HG02678 (cell line): ENCODE measurements at regions not wholly inside any gene's neighbourhood (a gene's known extent, or its start where the extent isn't known, plus 50 kb on each side); places are given as distances from the start of the nearest gene placed in this dataset.

Experiments used
- ATAC-seq: cut with Tn5 transposase; IDR thresholded peaks from one replicate; pipeline ENCODE4 v1.9.1; 2021; ENCODE audit warnings: mild to moderate bottlenecking, moderate library complexity; ENCODE audit not compliant: unreplicated experiment

DNA sequence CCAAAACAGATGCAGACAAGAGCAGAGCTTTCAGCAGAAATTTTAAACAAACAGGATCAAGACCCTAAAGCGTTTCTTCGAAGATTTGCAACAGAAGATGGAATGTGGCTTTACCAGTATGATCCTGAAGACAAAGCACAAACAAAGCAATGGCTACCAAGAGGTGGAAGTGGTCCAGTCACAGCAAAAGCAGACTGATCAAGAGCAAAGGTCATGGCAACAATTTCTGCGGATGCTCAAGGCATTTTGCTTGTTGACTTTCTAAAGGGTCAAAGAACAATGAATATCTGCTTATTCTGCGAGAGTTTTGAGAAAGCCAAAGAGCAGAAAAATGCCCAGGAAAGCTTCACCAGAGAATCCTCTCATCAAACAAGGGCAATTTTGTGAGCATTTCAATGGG, 130.4 kb downstream of the MBL2 start:
- no peak for ATAC-seq

DNA sequence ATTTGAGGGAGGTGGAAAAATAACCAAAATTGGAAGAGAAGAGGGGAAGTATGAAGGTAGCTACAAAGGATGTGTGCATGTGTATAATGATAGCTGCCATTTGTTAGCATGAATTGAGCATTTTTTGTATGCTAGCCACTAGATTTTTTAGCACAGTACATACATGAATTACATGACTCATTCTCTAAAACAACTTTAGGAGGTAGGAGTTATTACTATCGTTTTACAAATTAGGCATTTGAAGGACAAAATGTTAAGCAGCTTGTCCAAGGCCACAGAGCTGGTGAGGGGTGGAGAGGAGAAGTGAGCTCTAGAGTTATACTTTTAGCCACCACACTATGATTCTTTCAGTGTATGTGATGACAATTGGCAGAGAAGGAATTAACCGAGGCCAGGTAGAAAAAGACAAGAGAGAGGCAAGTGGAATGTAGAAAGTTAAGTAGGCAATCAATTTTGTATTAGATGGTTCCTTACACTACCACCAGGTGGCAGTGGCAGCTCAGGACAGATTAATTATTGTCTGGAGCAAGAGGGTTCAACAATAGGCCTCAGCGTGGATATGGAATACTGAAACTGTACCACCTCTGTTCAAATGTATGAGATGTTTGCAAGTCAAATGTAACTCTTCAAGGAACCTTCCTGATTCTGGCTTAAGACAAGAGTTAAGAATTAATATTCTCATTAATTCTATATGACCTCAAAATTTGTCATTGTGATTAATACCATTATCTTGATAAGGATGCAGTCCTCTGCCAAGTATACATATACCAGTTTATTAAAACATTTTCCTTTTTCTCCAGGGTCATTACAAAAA, 128.0 kb downstream of the MBL2 start:
- ATAC-seq, result peak; percentile 88

DNA sequence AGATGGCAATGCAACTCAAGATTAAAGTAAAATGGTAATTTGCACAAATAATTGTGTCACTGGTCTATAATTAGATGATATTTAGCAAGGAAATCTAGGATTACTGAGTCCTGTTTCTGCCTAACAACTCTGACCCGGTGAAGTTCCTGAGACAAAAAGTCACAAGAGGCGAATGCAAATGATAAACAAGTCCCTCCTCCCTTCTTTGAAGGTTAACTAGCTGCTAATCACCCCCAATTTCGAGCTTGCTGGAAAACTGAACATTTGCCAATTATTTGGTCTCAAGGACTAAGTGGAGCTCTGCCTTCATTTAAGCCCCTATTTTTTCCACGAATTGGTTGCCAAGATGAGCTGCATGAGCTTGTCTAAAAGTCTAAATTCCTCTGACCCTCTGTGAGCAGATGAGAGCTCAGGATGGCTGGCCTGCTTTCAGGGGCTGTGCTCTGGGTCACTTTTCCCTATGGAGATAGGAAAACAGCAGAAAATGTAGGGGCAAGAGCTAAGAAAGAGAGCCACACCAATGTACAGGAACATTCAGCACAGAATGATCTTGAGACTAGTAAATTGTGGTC, 127.3 kb downstream of the MBL2 start:
- ATAC-seq, result no peak

DNA sequence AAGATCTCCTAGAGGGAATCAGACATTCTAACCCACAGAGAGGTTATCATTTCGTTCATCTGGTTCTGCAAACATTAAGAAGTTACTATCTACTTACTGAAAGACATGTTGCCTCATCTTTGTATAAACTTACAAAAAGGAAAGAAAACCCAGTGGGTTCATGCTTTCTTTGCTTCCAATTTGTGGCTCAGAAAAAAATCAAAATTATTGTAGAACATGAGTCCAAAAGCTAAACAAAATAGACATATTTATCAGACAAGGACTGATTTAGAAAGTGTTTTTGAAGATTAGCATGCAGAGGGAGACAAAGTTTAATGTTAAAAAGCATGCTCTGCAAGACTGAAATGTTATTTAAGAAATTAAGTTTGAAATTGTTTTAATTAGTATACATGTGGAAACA, 123.1 kb downstream of the MBL2 start:
- ATAC-seq, result no peak

DNA sequence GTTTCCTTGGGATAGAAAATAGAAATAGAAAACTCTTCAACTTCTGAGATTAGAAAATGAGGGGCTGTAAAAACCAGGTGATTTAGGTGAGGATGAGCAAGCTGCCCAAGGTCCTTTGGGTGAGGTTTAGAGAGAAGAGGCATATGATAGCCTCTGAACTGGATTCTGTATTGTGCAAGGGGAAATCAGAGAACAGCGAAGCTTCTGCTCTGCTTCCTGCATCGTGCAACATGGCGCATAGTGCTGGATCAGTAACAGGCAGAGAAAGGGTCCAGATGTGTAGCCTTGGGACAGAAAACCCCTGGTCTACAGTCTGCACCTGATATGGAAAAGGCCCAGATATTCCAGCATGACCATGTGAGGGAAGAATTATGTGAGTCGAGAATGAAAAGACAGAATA, 121.7 kb downstream of the MBL2 start:
- ATAC-seq, result no peak

DNA sequence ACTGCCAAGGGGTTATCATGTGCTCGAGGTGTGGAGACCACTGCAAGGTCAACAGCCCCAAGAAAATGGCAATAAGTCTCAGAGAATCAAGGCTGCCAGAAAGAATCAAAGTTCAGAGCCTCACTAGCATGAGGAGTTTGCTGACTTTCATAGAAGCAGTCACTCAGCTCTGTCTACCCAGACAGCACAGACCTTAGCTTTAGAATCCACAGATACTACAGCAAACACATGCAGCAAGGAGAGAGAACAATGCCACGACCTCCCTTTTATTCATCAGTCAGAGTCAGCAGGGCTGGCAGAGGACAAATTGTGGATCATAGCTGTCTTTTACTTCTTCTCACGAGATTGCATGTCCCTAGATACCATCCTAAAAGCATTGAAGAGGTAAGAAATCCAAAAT, 121.3 kb downstream of the MBL2 start:
- no peak for ATAC-seq

DNA sequence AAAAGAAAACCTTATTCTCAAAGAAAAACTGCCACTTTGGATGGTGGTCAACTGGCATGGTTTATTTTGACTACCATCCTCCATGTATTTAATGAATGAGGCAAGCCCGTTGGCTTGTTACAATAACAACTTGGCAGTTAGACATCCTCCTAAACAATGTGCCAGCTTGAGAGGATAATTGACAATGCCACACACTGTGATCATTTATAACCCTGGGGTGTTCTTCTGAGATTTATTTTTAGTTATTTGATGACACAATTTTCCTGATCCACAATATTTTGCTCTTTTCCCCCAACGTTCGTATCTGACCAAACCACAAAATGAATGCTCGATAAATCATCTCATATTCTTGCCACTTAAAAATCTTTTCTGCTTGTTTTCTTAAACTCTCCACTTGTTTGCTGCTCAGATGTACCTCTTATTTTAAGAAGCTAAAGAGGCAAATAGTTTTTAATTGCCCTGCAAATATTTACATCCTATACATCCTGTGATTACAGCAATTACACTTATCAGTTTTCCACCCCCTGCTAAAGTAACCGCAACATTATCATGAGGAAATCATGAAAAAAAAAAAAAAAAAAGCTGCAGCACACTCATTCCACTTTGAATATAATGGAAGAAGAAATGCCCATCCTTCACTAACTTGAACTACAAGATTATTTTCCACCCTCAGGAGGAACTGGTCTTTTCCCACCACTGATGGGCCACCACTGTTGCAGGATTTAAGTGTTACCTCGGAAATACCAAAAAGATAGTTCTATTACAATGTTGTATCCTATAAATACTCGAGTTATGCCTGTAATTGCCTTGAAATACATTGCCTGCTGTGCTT, 119.9 kb downstream of the MBL2 start:
- ATAC-seq, result no peak

DNA sequence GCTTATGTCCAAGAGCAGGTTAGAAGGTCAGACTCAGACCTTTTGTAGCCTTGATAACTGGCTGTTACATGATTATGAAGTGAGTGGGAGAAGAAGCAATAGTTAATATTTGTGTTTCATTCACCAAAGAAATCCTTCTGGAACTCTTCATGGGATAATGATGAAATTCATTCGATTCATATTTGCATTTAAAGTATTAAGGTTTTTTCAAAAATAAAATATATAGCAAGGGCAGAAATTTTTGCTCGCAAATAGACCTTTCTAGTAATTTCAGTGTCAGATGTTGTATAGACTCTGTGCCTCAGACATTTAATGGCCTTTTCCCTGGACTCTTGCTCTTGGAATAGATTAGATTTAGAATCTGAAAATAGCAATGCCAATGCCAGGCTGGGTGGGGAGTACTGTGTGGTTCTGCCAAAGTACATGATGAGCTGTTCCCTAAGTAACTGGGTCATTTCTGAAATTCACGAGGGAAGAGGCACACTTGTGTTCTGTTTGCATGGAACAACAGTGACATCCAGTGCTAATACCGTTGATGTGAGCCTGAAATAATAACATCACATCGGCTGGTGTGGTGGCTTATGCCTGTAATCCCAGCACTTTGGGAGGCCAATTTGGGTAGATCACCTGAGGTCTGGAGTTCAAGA, 119.2 kb downstream of the MBL2 start:
- no peak for ATAC-seq

DNA sequence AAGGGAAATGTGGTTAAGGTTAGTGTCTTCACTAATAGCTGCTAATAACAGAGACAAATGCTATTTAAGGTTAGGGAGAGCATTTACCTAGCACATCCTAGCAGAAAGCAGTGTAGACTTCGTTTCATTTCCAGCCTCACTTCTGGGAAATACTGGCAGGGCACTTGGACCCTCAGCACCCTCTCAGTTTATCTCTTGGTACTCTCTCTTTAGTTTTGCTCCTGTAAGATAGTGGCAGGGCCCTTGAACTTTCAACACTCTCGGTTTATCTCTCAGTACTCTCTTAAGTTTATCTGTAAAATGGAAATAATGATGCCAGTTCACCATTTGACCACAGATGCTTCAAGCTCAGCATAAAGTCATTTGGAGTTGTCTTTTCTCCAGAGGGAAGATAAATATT, 118.4 kb downstream of the MBL2 start:
- ATAC-seq, result no peak

DNA sequence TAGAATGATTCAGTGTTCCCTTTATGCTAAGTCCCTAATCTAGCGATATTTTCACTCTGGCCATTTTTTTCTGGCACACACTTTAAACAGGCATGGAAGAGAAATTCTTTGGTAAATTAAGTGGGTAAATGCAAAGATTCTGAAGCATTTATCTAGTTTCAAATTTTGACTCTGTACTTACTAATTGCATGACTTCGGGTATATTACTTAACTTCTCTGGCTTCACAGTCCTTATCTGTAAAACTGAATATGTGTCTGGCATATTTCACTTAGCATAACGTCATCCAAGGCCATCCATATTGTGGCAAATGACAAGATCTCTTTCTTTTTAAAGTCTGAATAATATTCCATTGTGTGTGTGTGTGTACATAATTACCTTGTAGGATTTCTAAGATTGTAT, 114.5 kb downstream of the MBL2 start:
- ATAC-seq, result no peak

DNA sequence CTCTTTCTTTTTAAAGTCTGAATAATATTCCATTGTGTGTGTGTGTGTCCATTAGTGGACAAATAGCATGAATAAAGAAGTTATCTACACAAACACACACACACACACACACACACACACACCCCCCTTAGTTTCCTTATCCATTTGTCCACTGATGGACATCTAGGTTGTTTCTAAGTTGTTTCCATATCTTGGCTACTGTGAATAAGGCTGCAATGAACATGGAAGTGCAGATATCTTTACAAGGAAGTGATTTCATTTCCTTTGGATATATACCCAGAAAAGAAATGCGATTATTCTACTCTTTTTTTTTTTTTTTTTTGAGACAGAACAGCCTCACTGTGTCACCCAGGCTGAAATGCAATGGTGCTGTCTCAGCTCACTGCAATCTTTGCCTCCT, 113.5 kb downstream of the MBL2 start:
- ATAC-seq, result no peak

DNA sequence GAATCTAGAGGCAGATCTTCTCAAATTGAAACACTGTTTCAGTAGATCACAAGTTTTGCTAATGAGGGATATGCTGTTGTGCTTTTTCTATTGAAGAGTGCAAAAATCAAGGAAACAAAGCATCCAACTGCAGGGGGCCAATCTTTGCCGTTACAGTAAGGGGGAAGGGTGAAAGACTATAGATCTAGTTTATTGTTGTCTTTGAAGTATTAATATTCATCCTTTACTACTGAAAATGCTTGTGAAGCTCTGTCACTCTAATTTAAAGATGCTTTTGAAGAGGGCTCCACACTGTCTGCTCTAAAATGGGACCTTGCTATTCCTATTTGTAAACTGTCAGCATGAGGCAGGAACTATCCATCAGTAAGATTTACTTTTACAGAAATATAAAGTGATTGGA, 110.3 kb downstream of the MBL2 start:
- ATAC-seq, result no peak

DNA sequence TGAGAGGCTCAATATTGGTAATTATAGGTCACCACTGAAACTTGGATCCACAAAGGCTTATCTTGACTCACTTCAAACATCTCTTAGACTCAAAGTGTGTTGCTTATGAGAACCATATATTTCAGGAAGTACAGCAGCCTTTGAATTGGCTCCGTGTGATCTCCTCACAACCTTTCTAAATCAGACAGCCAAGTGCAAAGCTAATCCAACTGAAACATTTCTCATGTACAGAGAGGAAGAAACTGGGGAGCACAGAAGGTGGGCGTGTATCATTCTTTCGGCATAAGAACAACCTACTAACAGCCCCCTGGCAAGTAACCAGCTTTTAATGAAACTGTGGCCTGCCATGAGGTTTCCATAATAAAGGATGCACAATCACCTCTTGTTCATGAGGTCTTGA, 109.4 kb downstream of the MBL2 start:
- ATAC-seq, result no peak

DNA sequence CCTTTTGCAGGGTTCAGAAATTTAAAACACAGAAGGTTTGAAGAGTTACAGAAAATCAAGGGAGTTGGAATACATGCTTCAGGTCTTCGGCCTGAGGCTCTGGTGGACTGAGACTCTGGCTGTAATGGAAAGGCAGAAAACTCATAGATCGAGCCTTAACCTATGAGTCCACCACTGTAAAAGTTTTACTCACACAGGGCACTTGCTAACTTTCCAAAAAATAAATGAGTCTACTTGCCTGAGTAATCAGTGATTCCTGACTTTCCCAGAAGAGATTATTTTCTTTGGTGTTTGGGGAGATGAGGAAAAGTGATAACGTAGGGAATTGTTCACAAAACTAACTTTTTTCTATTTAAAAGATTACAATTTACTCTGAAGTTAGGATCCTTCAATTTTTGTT, 108.0 kb downstream of the MBL2 start:
- no peak for ATAC-seq

DNA sequence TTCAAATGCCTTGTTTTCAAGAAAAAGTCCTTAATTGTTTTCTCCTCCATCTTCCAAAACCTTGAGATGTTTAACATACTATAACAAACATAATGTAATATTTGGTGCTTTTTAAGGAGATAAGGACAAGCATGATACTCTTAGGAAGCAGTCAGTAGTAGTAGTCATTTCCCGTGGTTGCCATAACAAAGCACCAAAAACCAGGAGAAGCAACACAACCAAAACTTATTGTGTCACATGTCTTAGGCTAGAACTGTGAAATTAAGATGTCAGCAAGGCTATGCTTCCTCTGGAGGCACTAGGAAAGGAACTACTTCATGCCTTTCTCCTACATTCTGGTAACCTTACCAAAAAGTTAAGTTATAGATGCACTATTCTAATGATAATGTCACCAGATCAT, 106.8 kb downstream of the MBL2 start:
- ATAC-seq, result no peak

DNA sequence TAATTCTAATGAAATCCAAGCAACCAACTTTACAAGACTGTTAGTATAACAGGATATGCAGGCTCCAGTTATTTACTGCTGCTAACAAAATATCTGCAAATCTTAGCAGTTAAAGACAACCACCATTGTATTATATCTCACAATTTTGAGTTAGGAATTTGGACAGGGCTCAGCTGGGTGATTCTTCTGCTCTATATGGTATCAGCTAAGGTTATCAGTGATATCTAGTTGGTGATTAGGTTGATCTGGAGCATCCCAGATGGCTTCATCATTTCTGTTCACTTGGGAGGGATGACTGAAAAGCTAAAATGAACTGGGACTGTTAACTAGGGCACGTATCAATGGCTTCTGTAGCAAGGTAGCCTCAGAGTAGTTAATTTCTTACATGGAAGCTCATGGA, 105.7 kb downstream of the MBL2 start:
- ATAC-seq, result no peak

DNA sequence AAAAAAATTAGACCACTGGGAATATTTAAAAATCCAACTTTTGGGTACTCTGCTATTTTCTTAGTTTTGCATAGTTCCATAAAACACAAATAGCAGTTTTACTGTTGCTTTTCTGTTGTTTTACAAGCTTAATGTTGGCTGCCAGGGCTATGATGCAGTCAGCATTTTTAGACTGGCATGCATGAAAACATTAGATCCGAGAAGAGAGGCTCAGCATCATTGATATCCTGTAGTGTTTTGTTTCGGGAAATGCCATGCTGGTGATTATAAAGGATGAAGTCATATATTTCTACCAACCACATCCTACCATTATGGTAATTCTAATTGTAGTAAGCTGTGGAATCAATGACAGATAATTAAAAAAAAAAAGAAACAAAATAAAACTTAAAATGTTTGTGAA, 104.6 kb downstream of the MBL2 start:
- ATAC-seq, result no peak

DNA sequence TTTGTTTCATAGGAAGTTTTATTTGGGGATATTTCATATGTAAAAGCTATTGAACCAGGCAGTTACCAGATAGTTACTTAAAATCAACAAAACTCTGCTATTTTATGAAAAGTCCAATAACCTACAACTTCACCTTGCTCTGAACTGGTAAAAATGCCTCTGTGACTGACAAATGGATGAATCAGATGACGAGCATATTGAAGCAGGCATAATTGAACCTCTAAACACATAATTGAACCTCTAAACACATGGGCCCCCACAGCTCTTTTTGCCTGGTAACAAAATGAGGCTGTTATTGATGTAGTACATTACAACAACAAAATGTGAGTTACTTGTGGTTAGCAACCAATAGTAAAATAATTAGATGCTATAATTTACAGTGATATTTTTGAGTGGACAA, 99.7 kb downstream of the MBL2 start:
- no peak for ATAC-seq

DNA sequence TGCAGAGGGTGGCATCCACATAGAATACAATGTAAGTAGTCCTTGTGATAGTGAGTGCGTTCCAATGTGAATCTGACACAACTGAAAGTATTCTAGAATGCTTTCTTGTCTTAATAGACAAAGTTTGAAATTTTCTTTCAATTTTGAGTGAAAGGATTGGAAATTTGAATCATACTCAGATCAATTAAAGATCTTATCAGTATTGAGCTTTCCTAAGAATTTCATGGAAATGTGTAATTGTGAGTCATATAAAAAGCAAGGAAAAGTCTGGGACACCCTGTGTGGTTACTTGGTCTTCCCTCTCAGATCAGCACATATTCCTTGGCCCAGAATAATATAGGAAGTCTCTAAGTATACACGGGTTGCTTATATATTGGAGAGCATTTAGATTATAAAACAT, 99.1 kb downstream of the MBL2 start:
- no peak for ATAC-seq

DNA sequence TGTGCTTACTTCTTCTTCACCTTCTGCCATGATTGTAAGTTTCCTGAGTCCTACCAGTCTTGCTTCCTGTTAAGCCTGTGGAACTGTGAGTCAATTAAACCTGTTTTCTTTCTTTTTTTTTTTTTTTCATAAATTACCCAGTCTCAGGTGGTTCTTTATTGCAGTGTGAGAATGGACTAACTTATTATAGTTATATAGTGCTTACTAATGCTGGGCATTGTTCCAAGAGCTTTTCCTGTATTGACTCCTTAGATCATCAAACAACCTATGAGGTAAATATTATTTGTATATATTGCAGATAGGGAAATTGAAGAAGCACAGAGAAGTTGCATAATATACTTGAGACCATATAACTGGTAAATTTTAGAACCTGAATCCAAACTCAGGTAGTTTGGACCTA, 98.1 kb downstream of the MBL2 start:
- ATAC-seq, result no peak

DNA sequence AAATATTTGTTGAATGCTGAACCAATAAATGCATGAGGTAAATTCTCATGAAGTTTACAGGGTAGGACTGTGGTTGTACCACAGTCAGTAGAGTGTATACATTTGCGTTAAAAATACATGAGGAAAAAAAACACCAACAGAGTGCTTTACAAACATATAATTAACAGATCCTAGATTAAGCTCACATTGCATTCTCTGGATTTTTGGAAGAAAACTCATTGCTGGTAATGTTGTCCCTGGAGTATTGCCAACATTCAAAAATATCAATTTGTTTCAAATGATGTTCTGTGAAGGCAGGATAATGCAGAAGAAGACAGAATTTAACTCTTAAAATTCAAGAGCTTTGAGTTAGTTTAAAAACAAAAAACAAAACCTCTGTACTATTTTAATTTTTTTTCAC, 95.5 kb downstream of the MBL2 start:
- no peak for ATAC-seq

DNA sequence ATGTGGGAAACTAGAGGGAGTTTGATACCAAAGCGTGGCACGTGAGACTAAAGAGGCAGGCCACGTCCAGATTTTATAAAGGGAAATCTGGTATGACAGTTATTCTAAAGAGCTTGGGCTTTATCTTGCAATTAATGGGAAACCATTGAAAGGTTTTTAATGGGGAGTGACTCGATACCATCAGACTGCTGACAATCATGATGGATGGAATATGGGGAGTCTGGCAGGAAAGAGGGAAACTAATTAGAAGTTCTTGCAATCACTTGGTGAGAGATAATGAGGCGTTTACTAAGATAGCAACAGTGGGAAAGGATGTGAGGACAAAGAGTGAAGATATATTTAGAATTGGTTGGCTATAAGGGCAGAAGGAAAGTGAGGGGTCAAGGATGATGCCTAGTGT, 94.0 kb downstream of the MBL2 start:
- ATAC-seq, result no peak
